HG02885 (cell line): ENCODE measurements at regions not wholly inside any gene's neighbourhood (a gene's known extent, or its start where the extent isn't known, plus 50 kb on each side); places are given as distances from the start of the nearest gene placed in this dataset.

Experiments
- ATAC-seq: cut with Tn5 transposase; IDR thresholded peaks from one replicate; pipeline ENCODE4 v1.9.1; 2021; ENCODE audit warnings: mild to moderate bottlenecking; ENCODE audit not compliant: unreplicated experiment, poor library complexity

- no peak for ATAC-seq
Observed at GRCh38 chr14:101113108-101113612, 209.6 kb upstream of the RTL1 start.

GRCh38 chr14:101113835-101114725 lies 210.6 kb upstream of the RTL1 start:
- no peak for ATAC-seq

GRCh38 chr14:101114726-101115515 lies 211.4 kb upstream of the RTL1 start:
- no peak for ATAC-seq

- no peak for ATAC-seq
Observed at GRCh38 chr14:101115652-101116051, 212.1 kb upstream of the RTL1 start.

DNA sequence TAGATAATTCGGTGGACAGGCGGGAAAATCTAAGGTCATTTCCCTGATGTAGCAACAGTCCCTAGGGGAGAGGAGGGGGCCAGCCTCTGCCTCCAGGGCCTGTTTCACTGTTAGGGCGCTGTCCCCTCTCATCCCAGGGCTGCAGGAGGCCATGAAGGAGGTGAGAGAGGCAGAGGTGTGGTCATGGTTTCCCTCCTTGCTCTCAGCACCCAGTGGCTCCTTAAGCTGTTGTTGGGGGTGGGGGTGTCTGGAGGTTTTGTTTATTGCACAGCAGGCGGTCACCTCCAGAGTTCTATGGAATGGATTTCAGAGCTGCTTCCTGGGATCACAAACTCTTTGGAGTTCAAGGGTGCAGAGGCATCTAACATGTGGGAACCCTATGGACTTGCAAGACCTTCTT lies 212.5 kb upstream of the RTL1 start:
- no peak for ATAC-seq

GRCh38 chr14:101116486-101117130 lies 213.1 kb upstream of the RTL1 start:
- no peak for ATAC-seq

DNA sequence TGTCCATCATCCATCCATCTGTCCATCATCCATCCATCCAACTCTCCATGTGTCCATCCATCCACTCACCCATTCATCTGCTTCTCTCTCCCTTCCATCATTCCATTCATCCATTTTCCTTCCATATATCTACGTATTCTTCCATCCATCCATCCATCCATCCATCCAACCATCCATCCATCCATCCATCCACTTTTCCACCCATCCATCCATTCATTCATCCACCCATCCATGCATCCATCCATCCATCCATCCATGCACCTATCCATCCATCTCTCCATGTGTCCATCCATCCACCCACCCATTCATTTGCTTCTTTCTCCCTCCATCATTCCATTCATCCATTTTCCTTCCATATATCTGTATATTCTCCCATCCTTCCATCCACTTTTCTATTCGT lies 214.0 kb upstream of the RTL1 start:
- no peak for ATAC-seq

DNA sequence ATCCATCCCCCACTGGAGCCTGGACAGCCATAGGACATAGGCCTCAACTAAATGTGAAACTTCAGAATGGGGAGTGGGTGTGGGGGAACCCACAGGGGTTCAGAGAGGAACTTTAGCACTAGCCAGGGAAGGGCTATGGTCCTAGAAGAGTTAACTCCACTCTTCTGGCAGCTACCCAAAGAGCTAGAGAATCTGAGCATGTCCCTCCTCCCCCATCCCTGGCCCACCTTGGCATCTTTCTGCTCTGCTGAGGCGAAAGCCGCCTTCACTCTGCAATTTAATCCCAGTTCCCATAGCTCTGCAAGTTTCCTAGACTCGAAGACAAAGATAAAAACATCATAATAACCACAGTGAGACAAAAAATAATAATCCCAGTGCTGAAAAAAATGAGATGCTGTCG lies 214.7 kb upstream of the RTL1 start:
- ATAC-seq = no peak

DNA sequence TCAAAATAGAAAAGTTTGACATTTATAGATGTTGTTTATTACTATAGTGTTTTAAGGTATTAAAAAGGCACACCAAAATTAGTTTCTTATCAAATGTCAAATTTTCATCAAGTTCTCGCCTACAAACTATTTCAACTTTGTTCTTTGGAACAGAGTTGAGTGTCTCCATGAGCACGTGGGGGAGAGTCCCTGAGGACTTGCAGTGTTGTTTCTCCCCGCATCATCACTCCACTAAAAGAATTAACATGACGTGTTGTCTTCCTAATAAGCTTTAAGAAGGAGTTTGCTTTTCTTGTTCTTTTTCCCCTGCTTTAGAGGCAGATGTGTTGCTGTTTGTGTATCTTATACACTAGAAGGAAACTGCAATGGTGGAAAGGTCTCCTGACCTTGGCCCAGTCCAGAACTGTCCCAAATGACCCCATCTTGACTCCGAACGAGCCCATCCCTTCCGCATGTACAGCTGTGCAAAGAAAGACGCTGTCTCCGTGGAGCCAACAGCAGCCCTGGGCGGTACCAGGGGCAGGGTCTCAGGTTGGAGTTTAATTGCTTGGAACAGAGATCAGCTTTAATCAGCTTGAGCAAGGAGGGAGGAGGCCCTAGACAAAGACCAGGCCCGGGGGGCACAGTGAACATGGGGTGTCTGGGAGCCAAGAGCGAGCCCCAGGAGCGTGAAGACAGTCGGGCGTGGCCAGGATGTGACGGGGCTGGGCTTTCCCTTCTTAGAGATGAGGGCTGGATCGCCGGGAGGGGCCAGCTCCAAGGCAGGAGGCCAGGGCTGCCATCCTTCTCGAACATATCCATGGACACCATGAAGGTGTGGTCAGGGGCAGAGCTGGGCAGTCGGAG lies 215.4 kb upstream of the RTL1 start:
- no peak for ATAC-seq

GRCh38 chr14:101119830-101120571 lies 216.5 kb upstream of the RTL1 start:
- no peak for ATAC-seq

DNA sequence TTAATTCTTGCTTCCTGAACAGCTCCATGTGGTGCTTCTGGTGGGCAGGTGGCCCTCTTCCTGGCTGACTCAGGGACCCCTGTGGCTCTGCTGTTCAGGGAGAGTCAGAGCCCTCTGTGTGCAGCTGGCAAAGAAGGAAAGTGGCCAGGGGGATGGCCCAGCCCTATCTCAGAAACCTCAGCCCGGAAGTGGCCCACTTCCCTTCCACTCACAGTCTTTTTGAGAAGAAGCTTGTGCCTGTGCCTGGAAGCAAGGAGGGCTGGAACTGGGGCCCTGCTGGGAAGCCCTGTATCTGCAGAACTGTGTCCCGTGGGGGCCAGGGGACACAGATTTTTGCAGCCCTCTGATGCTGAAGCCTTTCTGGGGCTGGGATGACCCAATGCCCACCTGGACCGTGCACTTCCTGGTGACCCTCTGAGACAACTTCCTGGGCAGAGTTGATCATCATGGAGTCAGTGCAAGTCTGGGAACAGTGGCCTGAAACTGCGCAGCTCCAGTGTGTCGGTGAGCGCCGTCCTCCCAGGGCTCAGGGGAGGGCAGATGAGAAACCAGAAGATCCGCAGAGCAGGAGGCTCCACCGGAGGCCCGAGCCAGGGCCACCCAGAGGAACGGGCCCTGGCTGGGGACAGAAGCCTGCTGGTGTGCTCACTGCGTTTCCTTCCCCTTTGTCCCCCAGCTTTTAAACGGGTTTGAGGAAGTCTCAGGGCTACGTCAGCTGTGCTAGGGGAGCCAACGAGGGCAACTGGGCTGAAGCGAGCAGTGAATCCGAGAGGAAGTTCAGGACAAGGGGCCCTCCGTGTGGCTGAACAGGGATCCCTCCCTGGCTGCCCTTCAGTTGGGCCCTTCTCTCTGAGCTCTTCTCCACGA lies 217.4 kb upstream of the RTL1 start:
- no peak for ATAC-seq

DNA sequence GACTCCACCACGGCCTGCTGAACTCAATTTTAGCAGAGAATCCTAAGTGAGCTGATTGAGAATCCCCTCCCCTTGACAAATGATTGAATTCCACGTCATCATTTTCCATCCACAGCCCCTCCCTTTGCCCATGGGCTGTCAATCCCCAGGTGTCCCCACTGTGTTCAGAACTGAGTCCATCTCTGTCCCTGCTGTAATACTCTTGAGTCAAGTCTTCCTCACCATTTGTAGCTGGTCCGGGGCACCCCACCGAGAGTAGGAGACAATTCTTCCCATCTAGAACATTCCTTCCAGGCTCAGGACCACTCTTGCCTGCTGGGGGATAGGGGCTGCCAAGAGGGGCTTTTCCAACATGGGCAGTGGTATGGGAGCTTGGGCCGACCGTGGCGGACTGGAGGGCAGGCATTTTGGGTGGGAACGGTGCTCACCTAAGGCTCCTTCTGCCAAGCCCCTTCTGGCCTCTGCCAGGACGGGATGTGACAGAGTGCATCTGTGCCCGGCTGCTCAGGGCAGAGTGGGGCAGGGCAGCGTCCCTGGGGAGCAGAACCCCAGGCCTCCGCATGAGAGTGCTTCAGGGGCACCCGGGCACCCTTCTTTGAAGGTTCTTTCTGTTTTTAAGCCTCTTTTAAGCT lies 218.1 kb upstream of the RTL1 start:
- no peak for ATAC-seq

- ATAC-seq = no peak
Observed at GRCh38 chr14:101122237-101123141, 219.0 kb upstream of the RTL1 start.

DNA sequence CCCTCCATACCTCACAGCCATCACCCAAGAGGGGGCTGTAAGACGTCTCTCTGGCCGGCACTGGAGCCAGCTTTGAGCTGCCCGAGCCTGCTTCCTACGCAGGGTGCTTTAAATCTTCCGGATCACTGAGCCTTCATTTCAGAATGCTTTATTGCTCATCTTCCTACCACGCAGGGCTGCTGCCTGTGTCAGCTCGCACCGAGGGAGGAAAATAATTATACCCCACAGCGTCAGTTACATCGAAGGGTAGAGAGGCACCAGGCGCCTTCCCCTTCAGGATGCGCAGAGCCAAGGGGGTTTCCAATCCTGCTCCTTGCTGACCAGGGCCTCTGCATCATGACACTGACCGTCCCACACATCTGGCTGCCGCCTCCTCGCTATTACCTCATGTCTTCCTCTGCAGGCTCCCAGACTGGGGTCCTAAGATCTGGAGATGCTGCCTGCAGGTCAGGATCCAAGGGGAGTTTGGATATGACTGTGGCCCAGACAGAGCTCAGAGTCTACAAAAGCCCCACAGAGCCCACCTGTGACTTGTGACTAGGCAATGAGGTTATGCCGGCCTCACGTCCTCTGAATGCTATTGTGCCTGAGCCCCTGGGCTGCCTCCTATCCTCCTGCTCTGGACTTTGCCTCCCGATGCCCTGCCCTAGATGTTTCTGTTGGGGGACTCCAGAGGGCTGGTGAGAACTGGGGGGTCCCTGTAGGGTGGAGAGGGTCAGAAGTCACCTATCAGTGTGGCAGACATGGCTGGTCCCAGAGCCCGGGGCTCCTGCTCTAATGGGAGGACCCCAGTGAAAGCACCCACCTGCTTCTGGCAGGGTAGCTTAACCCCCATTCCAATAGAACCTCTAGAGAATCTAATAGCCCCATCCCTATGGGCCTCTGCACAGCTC lies 220.3 kb upstream of the RTL1 start:
- no peak for ATAC-seq

GRCh38 chr14:101124815-101125214 lies 221.3 kb upstream of the RTL1 start:
- no peak for ATAC-seq

- ATAC-seq = no peak
Observed at GRCh38 chr14:101125313-101125712, 221.8 kb upstream of the RTL1 start.
